GM18517 (cell line): ENCODE measurements at regions not wholly inside any gene's neighbourhood (a gene's known extent, or its start where the extent isn't known, plus 50 kb on each side); places are given as distances from the start of the nearest gene placed in this dataset.

ENCODE experiments used
- ATAC-seq: cut with Tn5 transposase; IDR thresholded peaks from one replicate; pipeline ENCODE4 v1.9.1; 2021; ENCODE audit warnings: mild to moderate bottlenecking, moderate library complexity; ENCODE audit not compliant: unreplicated experiment

GRCh38 chr15:39226169-39226937 lies 354.5 kb upstream of the THBS1 start:
- ATAC-seq: no peak

GRCh38 chr15:39227001-39227400 lies 353.9 kb upstream of the THBS1 start:
- no peak for ATAC-seq

- no peak for ATAC-seq
Measured at GRCh38 chr15:39228889-39229288, 352.0 kb upstream of the THBS1 start.

GRCh38 chr15:39230205-39230907 lies 350.5 kb upstream of the THBS1 start:
- ATAC-seq: no peak

GRCh38 chr15:39230908-39231285 lies 350.0 kb upstream of the THBS1 start:
- ATAC-seq: no peak

GRCh38 chr15:39232512-39232911 lies 348.4 kb upstream of the THBS1 start:
- no peak for ATAC-seq

GRCh38 chr15:39235084-39235795 lies 345.6 kb upstream of the THBS1 start:
- ATAC-seq: no peak

- no peak for ATAC-seq
Measured at GRCh38 chr15:39236375-39236774, 344.5 kb upstream of the THBS1 start.

- no peak for ATAC-seq
Measured at GRCh38 chr15:39238443-39238842, 342.4 kb upstream of the THBS1 start.

- no peak for ATAC-seq
Measured at GRCh38 chr15:39239562-39239961, 341.3 kb upstream of the THBS1 start.

- ATAC-seq: no peak
Measured at GRCh38 chr15:39242345-39242744, 338.5 kb upstream of the THBS1 start.

GRCh38 chr15:39243396-39243795 lies 337.5 kb upstream of the THBS1 start:
- ATAC-seq: no peak

GRCh38 chr15:39244776-39245175 lies 336.1 kb upstream of the THBS1 start:
- ATAC-seq: no peak

GRCh38 chr15:39246523-39246922 lies 334.4 kb upstream of the THBS1 start:
- ATAC-seq: no peak

GRCh38 chr15:39247574-39247973 lies 333.3 kb upstream of the THBS1 start:
- ATAC-seq: no peak

GRCh38 chr15:39248204-39248603 lies 332.7 kb upstream of the THBS1 start:
- no peak for ATAC-seq

- ATAC-seq: no peak
Measured at GRCh38 chr15:39250001-39250400, 330.9 kb upstream of the THBS1 start.

GRCh38 chr15:39250460-39251186 lies 330.3 kb upstream of the THBS1 start:
- no peak for ATAC-seq

GRCh38 chr15:39251413-39252133 lies 329.3 kb upstream of the THBS1 start:
- no peak for ATAC-seq

- ATAC-seq: no peak
Measured at GRCh38 chr15:39252134-39252470, 328.8 kb upstream of the THBS1 start.

GRCh38 chr15:39253552-39253951 lies 327.3 kb upstream of the THBS1 start:
- ATAC-seq: no peak
